ENCODE measurements at regions not wholly inside any gene's neighbourhood (a gene's known extent, or its start where the extent isn't known, plus 50 kb on each side); places are given as distances from the start of the nearest gene placed in this dataset.

DNA sequence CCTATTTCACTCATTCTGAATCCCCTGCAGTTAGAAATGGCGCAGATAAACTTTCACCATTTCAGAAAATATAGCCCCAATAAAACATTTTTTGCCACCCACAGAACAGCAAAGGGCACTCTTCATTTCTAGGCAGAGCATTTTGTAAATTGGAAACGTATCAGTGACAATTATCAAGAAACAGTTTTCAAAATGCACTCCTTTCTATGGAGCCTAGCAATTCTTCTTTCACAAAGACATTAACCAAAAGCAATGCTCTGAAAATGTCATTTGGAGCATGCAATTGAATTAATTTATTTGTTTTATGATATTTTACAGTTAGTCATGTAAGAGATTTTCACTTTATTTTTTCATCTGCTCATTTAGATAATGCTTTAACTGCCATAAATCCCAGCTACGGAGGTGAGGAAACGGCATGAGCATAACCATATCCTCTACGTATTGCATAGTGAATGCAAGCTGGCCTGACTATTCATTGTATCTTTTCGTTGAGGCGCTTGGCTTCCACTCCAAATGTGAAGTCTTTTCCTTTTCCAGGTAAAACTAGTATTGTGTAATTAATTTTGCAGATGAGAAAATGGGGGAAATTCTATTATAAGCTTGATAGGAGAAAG is 813.4 kb downstream of the C6orf118 start:
- TF ChIP-seq, protein P1, sequence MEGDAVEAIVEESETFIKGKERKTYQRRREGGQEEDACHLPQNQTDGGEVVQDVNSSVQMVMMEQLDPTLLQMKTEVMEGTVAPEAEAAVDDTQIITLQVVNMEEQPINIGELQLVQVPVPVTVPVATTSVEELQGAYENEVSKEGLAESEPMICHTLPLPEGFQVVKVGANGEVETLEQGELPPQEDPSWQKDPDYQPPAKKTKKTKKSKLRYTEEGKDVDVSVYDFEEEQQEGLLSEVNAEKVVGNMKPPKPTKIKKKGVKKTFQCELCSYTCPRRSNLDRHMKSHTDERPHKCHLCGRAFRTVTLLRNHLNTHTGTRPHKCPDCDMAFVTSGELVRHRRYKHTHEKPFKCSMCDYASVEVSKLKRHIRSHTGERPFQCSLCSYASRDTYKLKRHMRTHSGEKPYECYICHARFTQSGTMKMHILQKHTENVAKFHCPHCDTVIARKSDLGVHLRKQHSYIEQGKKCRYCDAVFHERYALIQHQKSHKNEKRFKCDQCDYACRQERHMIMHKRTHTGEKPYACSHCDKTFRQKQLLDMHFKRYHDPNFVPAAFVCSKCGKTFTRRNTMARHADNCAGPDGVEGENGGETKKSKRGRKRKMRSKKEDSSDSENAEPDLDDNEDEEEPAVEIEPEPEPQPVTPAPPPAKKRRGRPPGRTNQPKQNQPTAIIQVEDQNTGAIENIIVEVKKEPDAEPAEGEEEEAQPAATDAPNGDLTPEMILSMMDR (IDR thresholded peaks at IDR 0.05; ENCODE audit: control extremely low read depth, extremely low read depth, low read depth, missing control alignments): no peak
- POLR2A ChIA-PET: no interaction called here

DNA sequence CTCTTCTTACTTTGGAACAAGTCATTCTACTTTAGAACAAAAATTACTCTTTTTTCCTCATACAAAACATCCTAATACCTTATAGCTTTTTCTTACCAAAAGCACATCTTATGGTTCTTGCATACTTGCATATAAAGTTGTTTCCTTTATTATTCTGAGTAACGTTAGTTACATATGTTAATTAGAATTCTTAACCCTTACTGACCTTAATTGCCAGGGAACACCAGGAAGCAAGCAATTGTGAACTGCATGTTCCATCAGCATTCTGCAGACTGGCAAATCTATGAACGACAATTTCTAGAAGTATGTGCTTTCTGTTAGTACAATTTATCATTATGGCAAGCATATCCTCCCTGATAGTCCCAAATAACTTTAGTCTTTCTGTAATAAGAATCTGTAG is 831.0 kb downstream of the C6orf118 start:
- no peak for DNase-seq (ENCODE audit: extremely low spot score)
- ChIA-PET POLR2A (no interaction called here), CTCF (interaction anchor here (2.7 kb wide), 1 partner anchor 11 kb away, joined by 9 read pairs; no protein-coding TSS in a partner anchor)
- TF ChIP-seq, protein P1 (IDR thresholded peaks at IDR 0.05; ENCODE audit: control extremely low read depth, extremely low read depth, low read depth, missing control alignments): no peak

More for the DNA sequence above, 813.4 kb downstream of the C6orf118 start:
- CTCF ChIA-PET: no interaction called here
- DNase-seq (ENCODE audit: extremely low spot score): no peak

DNA sequence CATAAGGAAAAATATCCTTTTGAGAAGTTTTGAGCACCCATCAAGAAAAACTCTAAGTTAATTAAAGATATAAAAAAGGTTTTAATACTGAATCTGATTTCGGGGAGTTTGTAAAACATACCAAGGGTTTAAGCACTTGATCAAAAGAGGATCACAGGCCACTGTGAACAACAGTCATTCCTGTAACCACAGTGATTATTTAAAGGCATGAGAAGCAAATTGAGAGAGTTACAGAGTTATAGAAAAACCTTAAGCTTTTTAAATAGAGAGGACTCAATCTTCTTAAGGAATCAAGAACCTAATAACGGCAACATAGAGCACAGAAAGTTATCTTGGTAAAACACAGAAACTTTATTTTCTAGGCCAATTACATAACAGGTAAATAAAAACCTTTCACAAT is 831.6 kb downstream of the C6orf118 start:
- ChIA-PET CTCF (interaction anchor here (2.7 kb wide), 1 partner anchor 11 kb away, joined by 9 read pairs; no protein-coding TSS in a partner anchor), POLR2A (no interaction called here)
- TF ChIP-seq, protein P1 (IDR thresholded peaks at IDR 0.05; ENCODE audit: control extremely low read depth, extremely low read depth, low read depth, missing control alignments): no peak
- no peak for DNase-seq (ENCODE audit: extremely low spot score)

DNA sequence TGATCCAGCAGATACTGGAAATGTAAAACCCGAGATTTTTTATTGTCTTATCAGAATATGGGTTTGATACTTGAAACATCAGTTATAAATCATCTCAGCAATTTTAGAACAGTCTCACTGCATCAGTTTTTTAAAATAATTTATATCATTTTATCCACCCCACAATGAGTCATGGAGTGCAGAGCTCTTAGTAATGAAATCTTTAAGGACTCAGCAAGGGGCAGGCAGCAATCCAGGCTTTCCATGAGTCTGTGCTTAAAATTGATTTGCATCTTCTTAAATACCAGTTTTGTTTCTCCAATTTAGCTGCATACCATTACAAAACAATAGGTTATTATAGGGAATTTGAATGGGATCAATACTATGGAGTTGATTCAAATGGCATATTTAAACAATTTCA is 832.3 kb downstream of the C6orf118 start:
- ChIA-PET POLR2A (no interaction called here), CTCF (no interaction called here)
- DNase-seq (ENCODE audit: extremely low spot score): no peak
- TF ChIP-seq, protein P1 (IDR thresholded peaks at IDR 0.05; ENCODE audit: control extremely low read depth, extremely low read depth, low read depth, missing control alignments): no peak

DNA sequence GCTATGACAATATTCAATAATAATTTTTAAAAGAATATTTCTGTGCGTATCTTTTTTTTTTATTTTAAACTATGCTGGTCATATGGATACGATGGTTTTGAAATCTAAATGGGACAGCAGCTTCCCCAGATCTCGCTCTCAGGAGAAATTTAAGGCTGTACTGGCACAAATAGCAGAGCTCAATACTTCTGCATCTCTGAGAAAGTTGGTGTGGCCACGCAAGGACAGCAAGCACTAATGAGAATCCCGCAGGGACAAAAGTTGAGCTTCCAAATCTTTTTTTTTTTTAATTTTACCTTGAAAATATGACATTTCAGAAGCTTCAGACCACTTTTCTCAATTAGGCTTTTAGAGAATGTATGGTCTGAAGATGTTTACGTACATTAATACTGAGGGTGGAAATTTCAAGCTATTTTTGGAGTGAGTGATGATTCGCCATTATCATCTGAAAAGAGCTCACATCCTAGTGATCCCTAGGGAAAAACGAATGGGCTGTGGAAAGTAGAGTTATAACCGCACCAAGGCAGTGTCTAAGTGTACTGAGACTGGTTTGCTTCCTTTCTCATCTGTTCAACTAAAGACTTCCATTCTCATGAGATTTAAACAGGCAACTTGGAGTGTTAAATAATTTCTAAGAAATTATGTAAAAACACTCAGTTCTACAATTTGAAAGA is 840.0 kb downstream of the C6orf118 start:
- ChIA-PET POLR2A (no interaction called here), CTCF (interaction anchor here (1.3 kb wide), 1 partner anchor 23 kb away, joined by 4 read pairs; no protein-coding TSS in a partner anchor)
- TF ChIP-seq, protein P1 (IDR thresholded peaks at IDR 0.05; ENCODE audit: control extremely low read depth, extremely low read depth, low read depth, missing control alignments): no peak
- no peak for DNase-seq (ENCODE audit: extremely low spot score)

DNA sequence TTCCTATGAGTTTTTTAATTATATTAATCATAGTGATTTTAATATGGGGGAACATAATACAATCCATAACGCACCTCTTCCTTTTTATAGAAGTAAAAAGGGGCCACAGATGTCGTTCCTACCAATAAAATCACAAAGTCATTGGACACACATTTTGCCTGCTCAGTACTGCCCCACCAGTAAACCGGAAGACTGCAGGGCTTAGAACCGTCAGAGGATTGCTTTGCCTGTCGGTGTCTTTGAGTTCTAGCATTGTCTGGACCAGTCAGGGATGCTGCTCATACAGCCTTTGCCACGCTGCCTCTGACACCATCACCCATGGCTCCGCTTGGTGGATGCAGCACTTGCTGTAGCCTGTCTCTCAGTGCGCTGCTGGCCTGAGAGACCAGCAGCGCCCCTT is 853.6 kb downstream of the C6orf118 start:
- TF ChIP-seq, protein P1 (IDR thresholded peaks at IDR 0.05; ENCODE audit: control extremely low read depth, extremely low read depth, low read depth, missing control alignments): no peak
- ChIA-PET POLR2A (no interaction called here), CTCF (no interaction called here)
- no peak for DNase-seq (ENCODE audit: extremely low spot score)

Data from GM10248 (cell line).